Activated CD4-positive, alpha-beta T cell treated with anti-CD3 and anti-CD28 coated beads, Interleukin-2, amount 10 ng/mL, durations not matched to agents 7 days and 5 days (primary cell): ENCODE measurements at regions not wholly inside any gene's neighbourhood (a gene's known extent, or its start where the extent isn't known, plus 50 kb on each side); places are given as distances from the start of the nearest gene placed in this dataset.

Experiments used
- CTCF ChIA-PET: fragments of 350-600 bp; sonication (Branson Sonifier 250); formaldehyde crosslinking; loops from one replicate; lab custom pipeline; 2021; ENCODE audit warnings: antibody characterized with exemption; lab: Charles Lee
- POLR2A ChIA-PET: fragments of 350-600 bp; sonication (Branson Sonifier 250); formaldehyde crosslinking; loops from one replicate; lab custom pipeline; 2021; ENCODE audit warnings: antibody characterized with exemption; lab: Charles Lee
- DNase-seq: peaks from one replicate; pipeline ENCODE4 v3.0.0-alpha.2; 2020
- H3K27ac Mint-ChIP-seq: one replicate; pipeline ENCODE4 v1.8.0; 2021; ENCODE audit warnings: mild to moderate bottlenecking, moderate library complexity, mixed read lengths
- H3K27me3 Mint-ChIP-seq: one replicate; pipeline ENCODE4 v1.8.0; 2021; ENCODE audit warnings: mixed read lengths
- H3K36me3 Mint-ChIP-seq: one replicate; pipeline ENCODE4 v1.8.0; 2021; ENCODE audit warnings: low read depth, mixed read lengths
- H3K4me1 Mint-ChIP-seq: one replicate; pipeline ENCODE4 v1.8.0; 2021; ENCODE audit warnings: mixed read lengths
- H3K4me3 Mint-ChIP-seq: one replicate; pipeline ENCODE4 v1.8.0; 2021; ENCODE audit warnings: mild to moderate bottlenecking, moderate library complexity, mixed read lengths
- H3K9me3 Mint-ChIP-seq: one replicate; pipeline ENCODE4 v1.8.0; 2021; ENCODE audit warnings: mixed read lengths

DNA sequence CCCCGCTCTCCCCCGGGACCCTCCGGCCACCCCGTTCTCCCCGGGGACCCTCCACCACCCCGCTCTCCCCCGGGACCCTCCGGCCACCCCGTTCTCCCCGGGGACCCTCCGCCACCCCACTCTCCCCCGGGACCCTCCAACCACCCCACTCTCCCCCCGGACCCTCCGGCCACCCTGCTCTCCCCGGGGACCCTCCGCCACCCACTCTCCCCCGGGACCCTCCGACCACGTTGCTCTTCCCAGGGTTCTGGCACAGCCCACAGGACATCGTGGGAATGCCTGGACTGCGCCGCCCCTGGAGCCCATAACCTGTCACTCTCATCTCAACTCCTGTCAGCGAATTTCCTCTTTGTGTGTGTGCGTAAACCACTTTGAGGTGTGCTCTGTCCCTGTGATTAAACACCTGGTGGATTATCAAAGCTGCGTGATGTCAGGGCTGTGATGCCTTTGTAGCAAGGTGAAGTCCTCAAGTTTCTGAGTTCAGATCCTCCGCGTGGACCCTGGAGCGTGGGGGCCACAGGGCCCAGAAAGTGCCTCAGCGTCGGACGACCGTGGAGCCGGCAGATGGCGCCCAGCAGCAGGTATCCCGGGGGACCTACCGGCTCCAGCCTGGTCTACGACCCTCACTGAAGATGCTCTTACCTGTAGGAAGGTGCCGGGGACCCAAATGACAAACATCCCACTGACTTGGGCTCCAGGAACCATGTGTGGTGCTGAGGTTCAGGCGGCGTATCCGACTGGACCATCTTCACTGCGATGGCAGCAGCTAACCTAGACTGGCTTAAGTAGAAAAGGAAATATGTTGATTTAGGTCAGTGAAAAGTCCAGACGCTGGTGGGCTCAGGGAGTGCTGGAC, 63.2 kb upstream of the GALNT9 start:
- ChIA-PET POLR2A (no interaction called here), CTCF (no interaction called here)
- Mint-ChIP-seq H3K36me3 (no peaks in the 10 kb centered on the region), H3K4me1 (no peaks in the 10 kb centered on the region), H3K4me3 (no peak overlapping the region), H3K27ac (no peak overlapping the region), H3K27me3 (peaks cover 7% of the 10 kb centered on the region), H3K9me3 (peaks cover 5% of the 10 kb centered on the region)
- no peak for DNase-seq

DNA sequence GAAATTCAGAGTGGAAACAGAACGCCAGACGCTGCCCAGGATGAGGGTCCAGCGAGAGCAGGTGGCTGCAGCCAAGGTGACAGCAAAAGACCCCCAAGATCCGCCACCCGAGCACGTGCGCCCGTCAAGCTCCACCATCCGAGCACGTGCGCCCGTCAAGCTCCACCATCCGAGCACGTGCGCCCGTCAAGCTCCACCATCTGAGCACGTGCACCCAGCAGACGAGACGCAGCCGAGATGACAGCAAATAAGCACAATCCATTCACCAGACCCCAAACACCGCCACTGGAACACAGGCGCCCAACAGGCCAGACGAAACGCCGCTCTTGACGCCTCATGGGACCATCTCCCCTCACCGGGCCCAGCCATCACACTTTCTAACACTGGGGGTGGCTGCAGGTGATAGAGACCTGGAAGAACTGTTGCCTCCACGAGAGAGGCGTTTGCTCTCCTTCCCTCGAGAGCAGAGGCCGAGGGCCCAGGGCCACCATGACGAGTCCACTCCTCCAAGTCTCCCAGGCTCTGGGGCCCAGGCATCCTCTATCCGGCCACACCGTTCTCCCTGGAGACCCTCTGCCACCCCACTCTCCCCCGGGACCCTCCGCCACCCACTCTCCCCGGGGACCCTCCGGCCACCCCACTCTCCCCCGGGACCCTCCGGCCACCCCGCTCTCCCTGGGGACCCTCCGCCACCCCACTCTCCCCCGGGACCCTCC, 62.1 kb upstream of the GALNT9 start:
- no peak for DNase-seq
- no peaks in the 10 kb centered on the region for H3K36me3 Mint-ChIP-seq
- H3K9me3 Mint-ChIP-seq, result peaks cover 5% of the 10 kb centered on the region
- CTCF ChIA-PET, result no interaction called here
- peaks cover 2% of the 10 kb centered on the region for H3K27me3 Mint-ChIP-seq
- no peak overlapping the region for H3K27ac Mint-ChIP-seq
- no peaks in the 10 kb centered on the region for H3K4me1 Mint-ChIP-seq
- H3K4me3 Mint-ChIP-seq, result no peak overlapping the region
- POLR2A ChIA-PET, result no interaction called here

DNA sequence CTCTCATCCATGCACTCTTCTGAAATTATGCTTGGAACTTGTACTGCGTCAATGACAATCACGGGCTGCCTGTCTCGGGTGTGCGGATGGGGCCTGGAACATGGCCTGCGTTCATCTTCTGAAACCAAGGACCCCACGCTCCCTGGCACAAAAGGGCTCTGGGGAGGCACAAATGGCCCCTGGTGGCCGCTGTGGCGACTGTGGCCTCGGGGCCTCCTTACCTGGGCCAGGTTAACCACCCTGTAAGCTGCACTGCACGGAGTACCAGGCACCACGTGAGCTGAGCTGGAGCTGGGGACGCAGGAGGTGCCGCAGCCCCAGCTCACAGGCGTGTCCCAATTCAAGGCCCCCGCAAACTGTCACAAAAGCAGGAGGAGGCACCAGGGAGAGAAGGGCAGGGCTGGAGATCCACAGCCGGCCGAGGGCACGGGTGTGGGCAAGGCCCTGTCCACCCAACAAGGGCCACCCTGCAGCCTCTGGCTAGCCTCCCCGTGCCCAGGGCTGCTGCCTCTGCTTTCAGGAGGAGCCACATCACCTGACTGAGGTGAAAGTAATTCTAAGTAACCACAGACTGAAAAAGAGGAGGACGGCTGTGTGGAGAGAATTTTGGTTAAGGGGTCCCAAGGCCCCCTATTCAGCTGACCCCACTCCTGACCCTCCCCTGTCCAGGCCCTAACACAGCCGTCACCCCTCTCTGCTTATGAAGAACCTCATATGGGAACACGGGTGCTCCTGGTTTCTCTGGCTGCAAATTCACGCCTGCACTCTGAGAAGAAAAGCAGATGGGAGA, 61.1 kb upstream of the GALNT9 start:
- no peaks in the 10 kb centered on the region for H3K4me1 Mint-ChIP-seq
- H3K36me3 Mint-ChIP-seq, result no peaks in the 10 kb centered on the region
- peaks cover 5% of the 10 kb centered on the region for H3K9me3 Mint-ChIP-seq
- POLR2A ChIA-PET, result no interaction called here
- H3K4me3 Mint-ChIP-seq, result no peak overlapping the region
- peaks cover under 1% of the 10 kb centered on the region for H3K27me3 Mint-ChIP-seq
- no peak overlapping the region for H3K27ac Mint-ChIP-seq
- CTCF ChIA-PET, result no interaction called here
- DNase-seq, result no peak

DNA sequence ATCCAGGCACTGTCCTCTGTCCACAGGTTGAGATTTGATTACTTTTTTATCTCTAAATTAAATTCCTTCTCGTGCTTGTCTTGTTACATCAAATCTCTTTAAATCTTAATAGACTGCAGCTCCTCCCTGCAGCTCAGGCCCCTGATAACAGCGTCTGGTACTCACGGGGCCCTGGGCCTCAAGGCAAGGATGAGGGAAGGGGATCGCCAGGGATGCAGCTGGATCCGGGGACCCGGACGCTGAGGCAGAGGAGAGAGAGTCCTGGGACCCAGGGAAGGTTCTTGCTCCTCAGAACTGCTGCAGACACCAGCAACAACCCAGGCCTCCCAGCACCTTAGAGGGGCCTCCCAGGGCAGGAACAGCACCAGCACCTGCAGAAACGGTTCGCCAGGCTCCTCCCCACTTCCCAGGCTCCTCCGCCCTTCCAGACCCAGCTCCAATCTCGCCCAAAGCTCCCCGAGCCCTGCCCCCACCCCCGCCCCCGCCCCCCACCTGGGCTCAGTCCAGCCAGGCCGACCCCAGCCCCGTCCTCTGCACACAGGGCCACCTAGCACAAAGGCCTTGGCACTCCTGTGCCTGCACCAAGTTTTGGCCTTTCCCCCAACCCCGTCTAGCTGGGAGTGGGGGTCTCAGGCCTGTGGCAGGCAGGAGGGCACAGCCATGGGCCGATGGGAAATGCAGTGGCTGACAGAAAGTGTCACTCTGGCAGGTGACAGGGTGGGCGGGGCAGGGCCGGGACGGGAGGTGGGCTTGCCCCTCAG, 60.3 kb upstream of the GALNT9 start:
- no peaks in the 10 kb centered on the region for H3K36me3 Mint-ChIP-seq
- ChIA-PET POLR2A (no interaction called here), CTCF (no interaction called here)
- no peak overlapping the region for H3K4me3 Mint-ChIP-seq
- no peak overlapping the region for H3K27ac Mint-ChIP-seq
- H3K9me3 Mint-ChIP-seq, result peaks cover 4% of the 10 kb centered on the region
- no peaks in the 10 kb centered on the region for H3K4me1 Mint-ChIP-seq
- H3K27me3 Mint-ChIP-seq, result peaks cover 3% of the 10 kb centered on the region
- DNase-seq, result no peak

DNA sequence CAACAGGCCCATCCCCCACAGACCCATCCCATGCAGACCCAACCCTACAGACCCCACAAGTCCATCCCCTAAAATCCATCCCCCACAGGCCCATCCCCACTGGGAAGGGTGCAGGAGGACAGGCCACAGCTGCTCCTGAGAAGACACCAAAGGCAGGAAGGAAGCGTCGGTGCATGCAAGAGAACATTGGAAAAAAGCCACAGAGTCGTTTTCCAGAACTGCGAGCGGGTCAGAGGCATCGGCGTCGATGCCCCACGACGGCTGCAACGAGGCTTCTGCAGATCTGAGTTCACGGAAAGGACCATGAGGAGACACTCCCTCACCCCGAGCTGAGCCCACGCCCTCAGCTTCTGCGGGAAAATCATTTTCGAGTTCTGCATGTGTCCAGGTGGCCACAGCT, 59.6 kb upstream of the GALNT9 start:
- H3K36me3 Mint-ChIP-seq, result no peaks in the 10 kb centered on the region
- no peak for DNase-seq
- ChIA-PET CTCF (no interaction called here), POLR2A (no interaction called here)
- no peak overlapping the region for H3K4me3 Mint-ChIP-seq
- H3K27ac Mint-ChIP-seq, result no peak overlapping the region
- H3K27me3 Mint-ChIP-seq, result peaks cover 3% of the 10 kb centered on the region
- H3K4me1 Mint-ChIP-seq, result no peaks in the 10 kb centered on the region
- H3K9me3 Mint-ChIP-seq, result no peaks in the 10 kb centered on the region

DNA sequence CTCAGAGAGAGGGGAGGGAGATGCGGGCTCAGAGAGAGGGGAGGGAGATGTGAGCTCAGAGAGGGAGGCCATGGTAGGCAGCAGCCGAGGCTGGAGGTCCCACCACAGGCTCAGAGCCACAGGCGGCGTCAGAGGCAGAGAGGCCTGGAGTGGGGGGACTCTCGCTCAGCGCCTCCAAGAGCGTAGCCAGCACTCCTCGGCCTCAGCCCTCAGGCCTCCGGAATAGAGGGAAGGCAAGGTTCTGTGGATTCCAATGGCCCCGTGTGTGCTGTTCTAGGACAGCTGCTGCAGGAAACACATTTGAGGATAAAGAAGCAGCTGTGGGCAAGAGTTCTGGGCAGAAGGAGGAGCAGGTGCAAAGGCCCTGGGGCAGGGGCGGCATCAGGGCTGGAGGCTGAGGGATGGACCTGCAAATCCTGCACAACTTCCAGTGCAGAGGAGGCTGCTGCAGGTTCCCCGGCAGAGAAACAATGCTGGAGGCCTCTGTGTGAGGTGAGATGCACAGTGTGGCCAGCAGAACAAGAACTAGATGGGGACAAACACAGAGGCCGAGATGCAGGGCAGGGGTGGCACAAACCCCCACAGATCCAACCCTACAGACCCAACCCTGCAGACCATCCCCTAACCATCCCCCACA, 59.1 kb upstream of the GALNT9 start:
- DNase-seq, result no peak
- POLR2A ChIA-PET, result no interaction called here
- no peaks in the 10 kb centered on the region for H3K4me1 Mint-ChIP-seq
- CTCF ChIA-PET, result no interaction called here
- no peak overlapping the region for H3K27ac Mint-ChIP-seq
- H3K36me3 Mint-ChIP-seq, result no peaks in the 10 kb centered on the region
- no peaks in the 10 kb centered on the region for H3K9me3 Mint-ChIP-seq
- H3K27me3 Mint-ChIP-seq, result peaks cover 3% of the 10 kb centered on the region
- no peak overlapping the region for H3K4me3 Mint-ChIP-seq

DNA sequence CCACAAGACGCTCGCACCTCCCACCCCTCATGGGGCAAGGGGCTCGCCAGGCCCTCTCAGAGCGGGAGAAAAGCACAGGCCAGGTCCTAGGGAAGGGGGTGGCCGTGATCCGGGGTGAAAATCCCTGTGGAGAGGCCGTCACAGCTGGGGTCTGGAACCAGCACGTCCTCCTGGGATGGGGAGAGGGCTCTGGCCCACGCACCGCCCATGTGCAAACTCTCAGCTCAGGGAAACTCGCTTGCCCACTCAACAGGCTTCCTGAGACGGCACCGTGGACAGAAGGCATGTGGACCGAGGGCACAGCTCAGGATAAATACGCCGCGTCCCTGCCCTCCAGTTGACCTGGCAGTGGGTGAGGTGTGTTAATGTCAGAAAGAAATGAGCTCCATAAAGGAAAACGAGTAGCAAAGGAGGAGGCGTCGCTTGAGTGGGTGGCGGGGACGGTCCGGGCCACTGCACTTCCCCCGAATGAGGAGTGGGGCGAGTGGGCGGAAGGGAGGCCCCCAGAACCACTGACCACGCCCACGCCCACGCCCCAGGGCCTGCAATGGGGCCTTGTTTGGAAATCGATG, 57.6 kb upstream of the GALNT9 start:
- H3K9me3 Mint-ChIP-seq, result no peaks in the 10 kb centered on the region
- POLR2A ChIA-PET, result no interaction called here

DNA sequence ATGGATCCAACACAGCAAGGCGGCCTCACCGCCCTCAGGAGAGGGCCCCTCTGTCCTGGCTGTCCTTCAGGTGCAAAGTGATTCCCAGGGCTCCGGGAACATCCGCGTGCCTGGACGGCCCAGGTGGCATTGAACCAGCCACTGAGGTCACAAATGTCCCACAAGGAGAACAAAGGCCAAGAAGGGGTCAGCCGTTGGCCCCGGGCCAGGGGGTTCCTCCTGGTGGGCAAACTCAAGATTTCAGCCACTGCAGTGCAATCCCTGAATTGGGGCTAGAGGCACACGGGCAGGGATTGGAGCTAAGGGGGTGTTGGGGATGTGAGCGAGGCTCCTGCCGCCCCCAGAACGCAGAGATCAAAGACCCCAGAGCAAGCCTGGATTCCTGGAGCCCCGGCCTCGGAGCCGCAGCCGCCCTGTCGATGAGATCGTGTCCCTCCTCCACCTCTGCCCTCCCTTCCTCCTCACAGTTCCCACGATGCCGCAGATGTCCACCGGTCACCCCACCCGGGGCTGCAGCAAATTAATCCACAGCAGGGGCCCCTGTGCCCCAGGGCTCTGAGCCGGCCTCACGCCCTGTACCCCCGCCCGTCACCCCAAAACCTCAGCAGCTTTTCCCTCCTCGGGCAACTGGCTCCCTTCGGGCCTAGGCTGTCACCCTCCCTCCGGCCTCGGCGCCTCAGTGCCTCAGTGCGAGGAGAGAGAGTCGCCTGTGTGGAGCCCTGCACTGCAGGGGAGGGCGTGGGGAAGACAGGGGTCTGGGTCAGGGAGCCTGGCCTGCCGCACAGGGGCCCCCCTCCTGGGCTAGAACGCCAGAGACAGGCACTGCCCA, 56.7 kb upstream of the GALNT9 start:
- POLR2A ChIA-PET, result no interaction called here
- CTCF ChIA-PET, result interaction anchor here (0.5 to 1.6 kb wide), 2 partner anchors 167 to 169 kb away, joined by 3 read pairs; no protein-coding TSS in a partner anchor
- H3K9me3 Mint-ChIP-seq, result no peaks in the 10 kb centered on the region
- no peaks in the 10 kb centered on the region for H3K4me1 Mint-ChIP-seq
- no peak for DNase-seq
- H3K27me3 Mint-ChIP-seq, result peaks cover 3% of the 10 kb centered on the region
- H3K27ac Mint-ChIP-seq, result no peak overlapping the region
- no peaks in the 10 kb centered on the region for H3K36me3 Mint-ChIP-seq
- no peak overlapping the region for H3K4me3 Mint-ChIP-seq

More for the DNA sequence above, 57.6 kb upstream of the GALNT9 start:
- CTCF ChIA-PET, result no interaction called here
- Mint-ChIP-seq H3K4me1 (no peaks in the 10 kb centered on the region), H3K27ac (no peak overlapping the region), H3K27me3 (peaks cover 3% of the 10 kb centered on the region), H3K4me3 (no peak overlapping the region), H3K36me3 (no peaks in the 10 kb centered on the region)
- no peak for DNase-seq

DNA sequence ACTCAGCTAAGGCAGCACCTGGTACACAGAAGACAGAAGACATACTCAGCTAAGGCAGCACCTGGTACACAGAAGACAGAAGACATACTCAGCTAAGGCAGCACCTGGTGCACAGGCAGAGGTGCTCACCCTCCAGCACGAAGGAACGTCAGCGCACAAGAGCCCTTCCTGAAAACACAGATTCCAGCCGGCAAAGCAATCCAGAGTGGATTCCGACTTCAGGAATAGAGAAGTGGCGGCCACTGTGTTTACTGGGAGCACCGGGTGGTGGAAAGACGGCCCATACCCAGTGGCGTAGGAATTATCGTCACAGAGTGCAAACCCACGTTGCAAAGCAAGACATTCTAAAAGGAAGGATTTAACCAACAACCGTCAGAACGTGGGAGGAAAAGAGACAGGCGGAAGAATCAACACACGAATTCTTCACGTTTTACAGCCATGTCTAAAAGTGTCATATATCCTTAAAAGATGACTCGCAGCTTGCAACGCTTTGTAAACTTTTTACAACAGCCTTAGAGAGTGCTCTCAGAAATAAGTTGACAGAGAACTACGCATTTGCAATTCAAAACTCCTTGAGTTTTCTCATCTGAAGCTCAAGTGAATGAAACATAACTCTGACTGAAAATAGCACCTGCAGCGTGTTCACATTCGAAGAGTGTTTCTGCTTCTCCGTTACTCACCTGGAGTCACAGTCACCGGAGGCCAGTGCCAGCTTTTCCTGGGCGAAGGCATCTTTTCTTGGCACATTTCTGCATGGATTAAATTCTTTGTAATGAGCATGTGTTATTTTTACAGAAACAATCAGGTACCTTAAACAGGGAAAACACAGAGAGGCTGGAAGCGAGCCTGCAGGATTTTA, 55.8 kb upstream of the GALNT9 start:
- H3K27ac Mint-ChIP-seq, result no peak overlapping the region
- no peaks in the 10 kb centered on the region for H3K36me3 Mint-ChIP-seq
- POLR2A ChIA-PET, result no interaction called here
- H3K4me3 Mint-ChIP-seq, result no peak overlapping the region
- CTCF ChIA-PET, result interaction anchor here (1.6 kb wide), 1 partner anchor 170 kb away, joined by 3 read pairs; no protein-coding TSS in a partner anchor
- H3K4me1 Mint-ChIP-seq, result no peaks in the 10 kb centered on the region
- H3K9me3 Mint-ChIP-seq, result no peaks in the 10 kb centered on the region
- DNase-seq, result no peak
- peaks cover 3% of the 10 kb centered on the region for H3K27me3 Mint-ChIP-seq

DNA sequence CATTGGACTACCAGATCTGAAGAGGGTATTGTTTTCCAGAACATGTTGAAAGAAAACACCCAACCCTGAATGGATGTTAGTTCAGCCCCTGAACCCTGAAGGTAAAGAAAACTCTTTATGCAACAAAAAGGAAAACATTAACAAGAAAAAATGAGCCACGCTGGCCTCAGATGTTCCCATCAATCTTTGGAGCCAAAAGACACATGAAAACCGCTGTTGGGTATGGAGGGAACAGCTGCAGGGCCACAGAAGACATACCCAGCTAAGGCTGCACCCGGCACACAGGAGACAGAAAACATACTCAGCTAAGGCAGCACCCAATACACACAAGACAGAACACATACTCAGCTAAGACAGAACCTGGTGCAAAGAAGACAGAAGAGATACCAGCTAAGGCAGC, 51.3 kb upstream of the GALNT9 start:
- CTCF ChIA-PET, result interaction anchor here (0.7 to 1.4 kb wide), 2 partner anchors 35 to 134 kb away, joined by 3 read pairs; no protein-coding TSS in a partner anchor
- H3K27ac Mint-ChIP-seq, result no peak overlapping the region

More for the DNA sequence above, 51.3 kb upstream of the GALNT9 start:
- POLR2A ChIA-PET, result no interaction called here
- Mint-ChIP-seq H3K36me3 (no peaks in the 10 kb centered on the region), H3K9me3 (no peaks in the 10 kb centered on the region), H3K4me3 (no peak overlapping the region), H3K4me1 (no peaks in the 10 kb centered on the region), H3K27me3 (peaks cover 16% of the 10 kb centered on the region)
- DNase-seq, result no peak
